ENCODE measurements at regions not wholly inside any gene's neighbourhood (a gene's known extent, or its start where the extent isn't known, plus 50 kb on each side); places are given as distances from the start of the nearest gene placed in this dataset.

DNA sequence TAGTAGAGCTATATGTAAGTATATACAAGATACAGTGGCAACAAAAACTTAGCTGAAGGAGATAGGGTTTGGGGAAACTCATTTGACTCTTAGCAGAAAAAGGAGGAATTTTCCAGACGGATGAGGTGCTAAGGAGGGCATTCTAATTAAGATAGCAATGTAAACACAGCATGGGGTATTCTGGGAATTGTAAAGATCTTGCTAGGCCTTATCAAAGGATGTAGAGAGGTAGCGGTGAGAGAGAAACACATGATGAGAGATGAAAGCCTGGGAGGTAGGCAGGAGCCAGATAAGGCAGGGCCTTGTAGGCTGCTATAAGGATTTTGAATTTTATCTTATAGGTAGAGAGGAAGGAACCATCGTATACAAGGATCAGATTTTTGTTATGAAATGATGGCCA, 106.6 kb upstream of the KCNN2 start:
- H2AFZ ChIP-seq (ENCODE audit: low read depth, low read length, severe bottlenecking), result no peak overlapping the region

DNA sequence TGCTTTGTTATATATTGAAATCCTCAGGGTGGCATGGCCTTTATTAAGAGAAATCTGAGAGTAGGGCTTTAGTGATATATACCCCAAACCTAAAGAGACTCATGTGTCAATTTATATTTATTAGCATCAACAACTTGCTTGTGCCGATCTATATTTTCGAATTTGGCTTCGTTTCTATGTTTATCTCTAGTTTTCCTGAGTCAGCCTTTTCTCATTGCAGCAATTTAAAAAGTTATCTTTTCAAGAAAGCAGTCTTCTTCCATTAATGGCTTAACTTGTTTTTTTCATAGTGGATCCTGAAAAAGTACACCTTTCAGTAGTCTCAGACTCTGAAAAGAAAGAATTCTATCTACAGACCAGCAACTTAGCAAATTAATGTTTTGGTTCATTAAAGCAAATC, 99.9 kb upstream of the KCNN2 start:
- no peaks in the 10 kb centered on the region for H3K9me3 ChIP-seq (ENCODE audit: insufficient read depth, low read length)
- H3K27ac ChIP-seq (ENCODE audit: low read depth, low read length), result no peak overlapping the region
- H3K4me2 ChIP-seq (ENCODE audit: low read depth, low read length, poor library complexity, severe bottlenecking), result no peak overlapping the region
- H3K9me2 ChIP-seq (replicated peaks; ENCODE audit: insufficient read depth, low read length), result no peaks in the 10 kb centered on the region
- H3K36me3 ChIP-seq (ENCODE audit: low read length), result no peaks in the 10 kb centered on the region
- TF ChIP-seq EZH2phosphoT487 (conservative IDR thresholded peaks at IDR 0.05; ENCODE audit: low read length), result no peak
- TF ChIP-seq CTCF (IDR thresholded peaks at IDR 0.05; ENCODE audit: insufficient read depth, low read length, poor library complexity, severe bottlenecking), result no peak
- H2AFZ ChIP-seq (ENCODE audit: low read depth, low read length, severe bottlenecking), result no peak overlapping the region
- no peaks in the 10 kb centered on the region for H3K27me3 ChIP-seq (ENCODE audit: low read length)
- no peak overlapping the region for H3K9ac ChIP-seq (ENCODE audit: low read length)
- H3K79me2 ChIP-seq (ENCODE audit: insufficient read depth, low read length), result no peaks in the 10 kb centered on the region
- no peaks in the 10 kb centered on the region for H3F3A ChIP-seq (ENCODE audit: insufficient read depth)
- no peaks in the 10 kb centered on the region for H4K20me1 ChIP-seq (ENCODE audit: low read depth, low read length)
- H3K4me3 ChIP-seq (ENCODE audit: insufficient read depth, low read length, poor library complexity, severe bottlenecking), result no peak overlapping the region

More for the DNA sequence above, 106.6 kb upstream of the KCNN2 start:
- no peaks in the 10 kb centered on the region for H3K27me3 ChIP-seq (ENCODE audit: low read length)
- H3F3A ChIP-seq (ENCODE audit: insufficient read depth), result no peaks in the 10 kb centered on the region
- H3K36me3 ChIP-seq (ENCODE audit: low read length), result no peaks in the 10 kb centered on the region
- no peaks in the 10 kb centered on the region for H3K79me2 ChIP-seq (ENCODE audit: insufficient read depth, low read length)
- H3K9ac ChIP-seq (ENCODE audit: low read length), result no peak overlapping the region
- TF ChIP-seq CTCF (IDR thresholded peaks at IDR 0.05; ENCODE audit: insufficient read depth, low read length, poor library complexity, severe bottlenecking) (no peak), EZH2phosphoT487 (conservative IDR thresholded peaks at IDR 0.05; ENCODE audit: low read length) (no peak)
- no peak overlapping the region for H3K4me2 ChIP-seq (ENCODE audit: low read depth, low read length, poor library complexity, severe bottlenecking)
- H4K20me1 ChIP-seq (ENCODE audit: low read depth, low read length), result no peaks in the 10 kb centered on the region
- no peaks in the 10 kb centered on the region for H3K9me2 ChIP-seq (replicated peaks; ENCODE audit: insufficient read depth, low read length)
- H3K27ac ChIP-seq (ENCODE audit: low read depth, low read length), result no peak overlapping the region
- H3K9me3 ChIP-seq (ENCODE audit: insufficient read depth, low read length), result no peaks in the 10 kb centered on the region
- H3K4me3 ChIP-seq (ENCODE audit: insufficient read depth, low read length, poor library complexity, severe bottlenecking), result no peak overlapping the region

GRCh38 chr5:114265432-114266060, 96.3 kb upstream of the KCNN2 start:
- TF ChIP-seq EZH2phosphoT487 (conservative IDR thresholded peaks at IDR 0.05; ENCODE audit: low read length) (no peak), CTCF (IDR thresholded peaks at IDR 0.05; ENCODE audit: insufficient read depth, low read length, poor library complexity, severe bottlenecking) (no peak)

More at GRCh38 chr5:114265432-114266060, 96.3 kb upstream of the KCNN2 start:
- Histone ChIP-seq H2AFZ (ENCODE audit: low read depth, low read length, severe bottlenecking) (no peak overlapping the region), H3K27ac (ENCODE audit: low read depth, low read length) (no peak overlapping the region), H4K20me1 (ENCODE audit: low read depth, low read length) (no peaks in the 10 kb centered on the region), H3F3A (ENCODE audit: insufficient read depth) (no peaks in the 10 kb centered on the region), H3K27me3 (ENCODE audit: low read length) (no peaks in the 10 kb centered on the region), H3K4me2 (ENCODE audit: low read depth, low read length, poor library complexity, severe bottlenecking) (no peak overlapping the region), H3K36me3 (ENCODE audit: low read length) (no peaks in the 10 kb centered on the region), H3K9ac (ENCODE audit: low read length) (no peak overlapping the region), H3K9me3 (ENCODE audit: insufficient read depth, low read length) (no peaks in the 10 kb centered on the region), H3K4me3 (ENCODE audit: insufficient read depth, low read length, poor library complexity, severe bottlenecking) (no peak overlapping the region), H3K9me2 (replicated peaks; ENCODE audit: insufficient read depth, low read length) (no peaks in the 10 kb centered on the region), H3K79me2 (ENCODE audit: insufficient read depth, low read length) (no peaks in the 10 kb centered on the region)

All from SU-DHL-6 (cell line).